ENCODE measurements at regions not wholly inside any gene's neighbourhood (a gene's known extent, or its start where the extent isn't known, plus 50 kb on each side); places are given as distances from the start of the nearest gene placed in this dataset.

- no peak for TF ChIP-seq CTCF (IDR thresholded peaks at IDR 0.05)
- TF ChIP-seq POLR2A (IDR thresholded peaks at IDR 0.05): no peak
Observed at GRCh38 chrX:122835886-122836285, 348.2 kb upstream of the GRIA3 start.
